ENCODE measurements at regions not wholly inside any gene's neighbourhood (a gene's known extent, or its start where the extent isn't known, plus 50 kb on each side); places are given as distances from the start of the nearest gene placed in this dataset.

- peaks cover 4% of the 10 kb centered on the region for H3K27me3 ChIP-seq (ENCODE audit: insufficient read depth, poor library complexity, severe bottlenecking)
- TF ChIP-seq GABPA (IDR thresholded peaks at IDR 0.05; ENCODE audit: low read depth) (no peak), REST (IDR thresholded peaks at IDR 0.05; ENCODE audit: insufficient replicate concordance, low read depth) (no peak), CTCF (IDR thresholded peaks at IDR 0.05; ENCODE audit: insufficient read depth, low read length) (no peak), SPI1 (IDR thresholded peaks at IDR 0.05; ENCODE audit: borderline replicate concordance, low read depth) (no peak), POLR2AphosphoS5 (IDR thresholded peaks at IDR 0.05; ENCODE audit: low read depth) (no peak)
- DNase-seq (ENCODE audit: low read depth in 1 of 2, low spot score in 1 of 2), result no peak
- no peak overlapping the region for H3K27ac ChIP-seq (replicated peaks)
- H3K4me3 ChIP-seq (replicated peaks; ENCODE audit: insufficient read depth, low read length), result no peak overlapping the region
These were observed 394.5 kb upstream of the USP24 start for GRCh38 chr1:55609630-55610029.

- no peak overlapping the region for H3K4me3 ChIP-seq (replicated peaks; ENCODE audit: insufficient read depth, low read length)
- H3K27ac ChIP-seq (replicated peaks), result no peak overlapping the region
- TF ChIP-seq GABPA (IDR thresholded peaks at IDR 0.05; ENCODE audit: low read depth) (no peak), REST (IDR thresholded peaks at IDR 0.05; ENCODE audit: insufficient replicate concordance, low read depth) (no peak), CTCF (IDR thresholded peaks at IDR 0.05; ENCODE audit: insufficient read depth, low read length) (no peak), POLR2AphosphoS5 (IDR thresholded peaks at IDR 0.05; ENCODE audit: low read depth) (no peak), SPI1 (IDR thresholded peaks at IDR 0.05; ENCODE audit: borderline replicate concordance, low read depth) (no peak)
- H3K27me3 ChIP-seq (ENCODE audit: insufficient read depth, poor library complexity, severe bottlenecking), result no peaks in the 10 kb centered on the region
- DNase-seq (ENCODE audit: low read depth in 1 of 2, low spot score in 1 of 2), result no peak
These were observed 390.0 kb upstream of the USP24 start for GRCh38 chr1:55605155-55605554.

GRCh38 chr1:55604749-55605148 is 389.6 kb upstream of the USP24 start:
- no peak for TF ChIP-seq SPI1 (IDR thresholded peaks at IDR 0.05; ENCODE audit: borderline replicate concordance, low read depth)
- TF ChIP-seq CTCF (IDR thresholded peaks at IDR 0.05; ENCODE audit: insufficient read depth, low read length), result no peak
- no peak for TF ChIP-seq GABPA (IDR thresholded peaks at IDR 0.05; ENCODE audit: low read depth)
- no peak for TF ChIP-seq REST (IDR thresholded peaks at IDR 0.05; ENCODE audit: insufficient replicate concordance, low read depth)
- TF ChIP-seq POLR2AphosphoS5 (IDR thresholded peaks at IDR 0.05; ENCODE audit: low read depth), result no peak
- Histone ChIP-seq H3K4me3 (replicated peaks; ENCODE audit: insufficient read depth, low read length) (no peak overlapping the region), H3K27me3 (ENCODE audit: insufficient read depth, poor library complexity, severe bottlenecking) (no peaks in the 10 kb centered on the region), H3K27ac (replicated peaks) (no peak overlapping the region)
- DNase-seq (ENCODE audit: low read depth in 1 of 2, low spot score in 1 of 2), result no peak
